Stimulated activated naive CD4-positive, alpha-beta T cell (primary cell): ENCODE measurements at regions not wholly inside any gene's neighbourhood (a gene's known extent, or its start where the extent isn't known, plus 50 kb on each side); places are given as distances from the start of the nearest gene placed in this dataset.

ENCODE experiments used
- DNase-seq, 6 experiments: peaks; one replicate each; lab custom pipeline; 2025; lab: John Stamatoyannopoulos, UW

DNA sequence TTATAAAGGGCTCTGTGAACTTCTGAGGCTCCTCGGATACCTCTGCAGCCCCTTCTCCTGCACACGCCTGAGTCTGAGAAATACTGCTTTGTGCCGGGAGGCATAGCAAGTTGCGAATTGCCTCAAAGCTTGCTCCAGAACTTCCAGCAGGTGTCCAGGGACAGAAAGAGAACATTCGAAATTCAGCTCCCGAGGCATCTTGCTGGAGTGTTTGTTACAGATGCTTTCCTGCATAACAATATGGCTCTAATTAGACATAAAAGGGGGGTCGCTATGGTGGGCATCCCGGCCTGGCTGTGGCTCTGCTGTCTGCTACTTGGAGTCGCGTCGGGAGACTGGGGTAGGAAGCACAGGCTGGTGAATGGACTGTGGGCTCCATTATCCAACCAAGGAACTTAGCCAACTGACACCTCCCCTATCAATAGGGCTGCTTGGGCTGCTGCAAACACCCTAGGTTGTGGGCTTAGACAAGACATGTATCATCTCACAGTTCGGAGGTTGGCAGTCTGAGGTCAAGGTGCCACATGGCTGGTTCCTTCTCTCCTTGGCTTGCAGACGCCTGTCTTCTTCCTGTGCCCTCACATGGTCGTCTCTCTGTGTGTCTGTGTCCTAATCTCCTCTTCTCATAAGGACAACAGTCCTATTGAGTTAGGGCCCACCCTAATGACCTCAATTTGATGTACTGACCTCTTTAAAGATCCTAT lies 607.0 kb downstream of the NPHP4 start:
- no peak for DNase-seq

- DNase-seq: no peak
These were observed 610.7 kb downstream of the NPHP4 start for GRCh38 chr1:5381491-5381890.

GRCh38 chr1:5379176-5379759 lies 613.0 kb downstream of the NPHP4 start:
- no peak for DNase-seq

DNA sequence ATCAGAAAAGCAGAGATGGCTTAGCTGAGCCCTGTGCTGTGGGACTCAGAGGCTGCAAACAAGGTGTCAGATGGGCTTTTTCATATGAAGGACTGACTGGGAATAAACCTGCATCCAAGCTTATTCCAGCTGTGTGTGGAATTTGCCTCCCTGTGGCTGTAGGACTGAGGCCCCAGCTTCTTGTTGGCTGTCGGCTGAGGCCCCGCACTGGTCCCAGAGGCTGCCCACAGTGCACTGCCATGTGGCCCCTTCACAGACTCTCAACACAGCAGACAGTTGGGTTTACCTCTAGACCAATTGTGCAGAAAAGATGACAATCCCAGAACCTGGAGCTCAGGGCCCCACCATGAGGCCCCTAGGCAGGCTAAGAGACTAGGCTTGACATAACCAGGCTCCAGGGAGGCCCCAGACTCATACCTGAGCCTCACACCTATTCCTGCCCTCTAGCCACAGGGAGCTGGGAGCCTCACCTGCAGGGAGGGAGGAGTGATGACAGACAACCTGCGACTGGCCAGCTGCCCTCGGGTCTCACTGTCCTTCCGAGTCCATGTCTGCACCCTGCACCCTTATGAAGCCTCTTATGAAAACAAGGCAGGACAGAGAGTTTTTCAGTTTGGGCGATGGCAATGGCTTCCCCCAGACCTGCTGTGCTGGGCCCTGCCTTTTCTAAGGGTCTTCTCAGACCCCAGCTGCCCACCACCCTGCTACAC lies 615.5 kb downstream of the NPHP4 start:
- no peak for DNase-seq

- no peak for DNase-seq
These were observed 616.7 kb downstream of the NPHP4 start for GRCh38 chr1:5375481-5375880.

- no peak for DNase-seq
These were observed 618.0 kb downstream of the NPHP4 start for GRCh38 chr1:5374192-5374591.

DNA sequence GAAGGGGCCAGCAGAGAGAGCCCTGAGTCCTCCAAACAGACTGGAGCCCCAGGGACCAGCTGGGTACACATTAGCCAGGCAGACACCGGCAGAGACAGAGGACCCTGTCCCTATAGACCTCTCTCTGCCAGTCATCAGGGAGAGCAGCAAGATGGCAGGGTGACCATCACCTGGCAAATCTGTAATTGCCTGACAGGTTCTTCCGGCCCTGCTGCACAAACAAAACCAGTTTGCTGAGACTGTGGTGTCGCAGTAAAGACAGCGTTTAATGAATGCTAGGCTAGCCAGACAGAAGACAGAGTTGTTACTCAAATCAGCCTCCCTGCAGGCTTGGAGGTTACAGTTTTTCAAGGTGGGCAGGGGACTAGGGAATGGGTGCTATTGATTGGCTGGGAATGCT lies 618.9 kb downstream of the NPHP4 start:
- DNase-seq: no peak

DNA sequence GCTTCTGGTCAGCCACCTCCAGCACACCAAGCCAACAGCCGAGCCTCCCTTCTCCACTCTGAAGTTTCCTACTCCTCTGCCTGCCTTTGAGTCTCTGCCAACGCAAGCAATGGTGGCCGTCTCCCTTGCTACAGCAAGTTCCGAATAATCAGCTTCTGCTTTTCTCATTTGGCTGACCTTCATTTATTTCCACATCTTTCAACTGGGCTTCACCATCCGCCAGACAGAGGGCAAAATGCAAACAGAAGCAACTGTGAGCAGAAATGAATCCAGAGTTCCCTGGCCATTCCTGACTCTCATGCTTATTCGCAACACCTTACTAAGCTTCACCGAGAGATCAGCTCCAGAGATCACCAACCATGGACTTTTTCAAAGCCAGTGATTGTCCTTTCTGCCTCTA lies 621.0 kb downstream of the NPHP4 start:
- DNase-seq: no peak

GRCh38 chr1:5370311-5370710 lies 621.9 kb downstream of the NPHP4 start:
- DNase-seq: no peak

GRCh38 chr1:5369223-5369622 lies 623.0 kb downstream of the NPHP4 start:
- no peak for DNase-seq

GRCh38 chr1:5368201-5368600 lies 624.0 kb downstream of the NPHP4 start:
- no peak for DNase-seq

- no peak for DNase-seq
These were observed 624.9 kb downstream of the NPHP4 start for GRCh38 chr1:5367306-5367705.

GRCh38 chr1:5365751-5366150 lies 626.5 kb downstream of the NPHP4 start:
- no peak for DNase-seq

GRCh38 chr1:5364591-5364990 lies 627.6 kb downstream of the NPHP4 start:
- DNase-seq: no peak

DNA sequence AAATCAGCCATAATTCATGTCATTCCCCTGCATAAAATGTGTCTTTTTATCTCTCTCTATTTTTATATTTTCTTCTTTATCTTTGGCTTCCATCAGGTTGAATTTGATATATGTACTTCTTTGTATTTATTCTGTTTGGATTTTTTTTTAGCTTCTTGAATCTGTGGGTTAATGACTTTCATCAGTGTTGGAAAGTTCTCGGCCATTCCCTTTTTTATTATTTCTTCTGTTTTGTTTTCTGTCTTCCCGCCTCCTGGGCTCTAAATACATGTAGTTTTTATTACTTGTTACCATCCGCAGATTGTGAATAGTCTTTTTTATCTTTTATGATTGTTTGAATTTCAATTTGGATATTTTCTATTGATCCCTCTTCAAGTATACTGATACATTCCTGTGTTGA lies 637.5 kb downstream of the NPHP4 start:
- no peak for DNase-seq

DNA sequence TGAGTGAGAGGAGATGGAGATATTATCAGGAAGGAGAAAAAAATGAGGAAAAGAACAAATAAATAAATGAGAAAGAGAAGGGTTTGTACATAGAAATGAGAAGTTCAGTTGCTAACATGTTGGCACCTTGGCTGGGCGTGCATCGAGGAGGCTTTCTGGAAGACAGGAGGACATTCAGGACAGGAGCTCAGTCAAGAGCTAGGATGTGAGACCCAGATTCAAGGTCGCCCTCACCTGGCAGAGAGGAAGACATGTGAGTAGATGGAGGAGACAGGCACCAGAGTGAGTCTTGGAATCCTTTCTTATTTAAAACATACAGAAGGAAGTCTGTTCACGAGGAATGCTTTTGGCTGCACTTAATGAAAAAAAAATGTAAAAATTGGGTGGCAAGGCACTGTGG lies 640.9 kb downstream of the NPHP4 start:
- no peak for DNase-seq

DNA sequence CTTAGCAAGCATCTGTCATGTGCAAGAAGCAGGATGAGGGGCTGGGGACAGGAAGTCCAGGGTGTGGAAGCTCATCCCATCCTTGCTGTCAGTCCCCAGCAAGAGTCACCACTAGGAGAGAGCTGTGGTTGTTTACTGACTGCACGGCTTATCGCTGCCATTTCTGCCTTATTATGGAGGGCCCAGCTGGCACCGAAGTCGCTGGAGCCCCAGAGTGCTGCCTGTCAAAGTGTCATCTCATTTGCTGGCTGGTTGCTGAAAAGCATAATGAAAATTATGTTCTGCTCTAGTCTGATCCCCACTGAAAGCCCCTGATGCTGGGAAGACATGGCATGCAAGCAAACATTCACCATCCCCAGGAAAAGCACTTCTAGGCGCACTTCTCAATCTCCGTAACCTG lies 642.7 kb downstream of the NPHP4 start:
- no peak for DNase-seq

DNA sequence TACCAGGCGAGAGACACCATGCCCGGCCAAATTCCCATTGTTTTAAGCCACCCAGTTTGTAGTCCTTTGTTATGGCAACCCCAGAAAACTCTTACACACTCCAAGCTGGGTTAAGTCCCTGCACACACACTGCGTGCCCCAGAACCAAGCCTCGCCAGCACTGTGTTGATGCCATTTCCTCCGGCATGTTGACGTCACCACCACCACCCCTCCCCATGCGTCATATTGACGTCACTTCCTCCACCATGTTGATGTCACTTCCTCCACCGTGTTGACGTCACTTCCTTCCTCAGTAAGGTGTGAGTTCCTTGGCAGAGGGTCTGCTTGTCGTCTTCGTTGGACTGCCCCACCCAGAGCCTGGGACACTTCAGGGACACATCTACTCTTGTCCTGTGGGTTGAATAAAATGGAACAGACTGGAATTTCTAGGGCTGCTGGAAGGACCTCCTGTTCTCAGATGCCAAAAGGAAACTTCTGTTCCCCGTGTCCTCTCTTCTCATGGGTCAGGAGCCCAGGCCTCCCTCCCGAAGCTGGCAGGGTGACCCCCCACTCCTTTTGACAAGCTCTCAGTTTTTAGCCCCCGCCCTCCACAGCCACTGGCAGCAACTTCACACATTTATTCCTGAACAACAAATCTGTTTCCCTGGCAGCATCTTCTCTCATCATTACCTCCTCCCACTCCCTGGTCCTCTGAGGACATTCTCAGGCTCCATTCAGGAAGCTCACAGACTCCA lies 643.3 kb downstream of the NPHP4 start:
- DNase-seq: no peak

- no peak for DNase-seq
These were observed 644.5 kb downstream of the NPHP4 start for GRCh38 chr1:5347726-5348125.

- no peak for DNase-seq
These were observed 646.7 kb downstream of the NPHP4 start for GRCh38 chr1:5345556-5345955.

DNA sequence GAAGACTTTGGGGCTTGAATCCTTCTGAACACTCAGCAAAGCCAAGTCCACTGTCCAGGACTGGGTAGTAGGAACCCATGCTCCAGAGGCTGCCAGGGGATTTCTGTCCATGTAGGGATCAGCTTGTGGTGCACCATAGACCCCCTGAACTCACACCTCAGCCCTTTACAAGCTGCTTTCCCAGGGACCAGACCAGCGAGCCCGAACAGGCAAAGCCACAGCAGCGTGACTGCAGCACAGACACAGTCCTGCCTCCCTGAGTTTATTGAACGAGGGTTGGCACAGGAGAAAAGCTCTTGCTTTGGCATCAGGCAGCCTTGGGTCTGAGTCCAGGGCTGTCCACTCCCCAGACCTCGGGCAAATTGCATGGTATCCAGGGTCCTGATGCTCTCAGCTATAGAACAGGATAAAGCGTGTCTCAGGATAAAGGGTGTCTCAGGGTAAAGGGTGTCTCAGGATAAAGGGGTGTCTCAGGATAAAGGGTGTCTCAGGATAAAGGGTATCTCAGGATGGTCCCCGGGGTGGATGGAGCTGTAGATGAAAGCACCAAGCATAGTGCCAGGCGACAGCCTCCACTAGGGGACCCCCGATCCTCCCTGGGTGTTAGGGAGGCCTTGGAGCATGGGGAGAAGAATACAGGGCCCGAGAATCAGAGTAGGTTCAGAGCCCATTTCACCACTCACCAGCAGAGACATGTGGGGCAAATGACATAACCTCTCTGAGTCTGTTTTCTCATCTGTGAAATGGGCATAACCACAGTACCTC lies 648.8 kb downstream of the NPHP4 start:
- DNase-seq: no peak

DNA sequence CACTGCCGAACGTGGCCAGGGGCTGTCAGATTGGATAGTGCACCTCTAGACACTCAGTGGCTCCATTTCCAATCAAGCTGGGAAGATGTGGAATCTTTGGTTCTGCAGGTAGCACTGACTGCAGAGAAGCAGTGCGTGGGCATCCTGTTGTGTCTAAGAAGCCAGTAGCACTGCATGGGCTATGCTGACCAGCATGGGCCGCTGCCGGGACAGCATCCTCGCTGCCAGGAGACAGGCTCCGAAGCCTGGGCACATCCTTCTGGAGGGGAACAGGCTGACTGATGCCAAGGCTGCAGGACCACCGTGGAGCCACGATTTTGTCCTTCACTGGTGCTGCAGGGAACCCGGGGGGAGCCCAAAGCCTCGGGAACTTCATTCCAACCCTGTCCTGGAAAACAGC lies 649.4 kb downstream of the NPHP4 start:
- DNase-seq: no peak
